Left ventricle myocardium inferior (tissue), 1 donor: ENCODE measurements at regions not wholly inside any gene's neighbourhood (a gene's known extent, or its start where the extent isn't known, plus 50 kb on each side); places are given as distances from the start of the nearest gene placed in this dataset.

Experiments used
- DNase-seq: peaks from one replicate; pipeline ENCODE4 v3.0.0-alpha.2; 2020
- H3K27ac ChIP-seq: fragments of 200-600 bp; replicated peaks from 2 replicates; pipeline ENCODE4 v1.8.0; 2021
- H3K27me3 ChIP-seq: fragments of 200-600 bp; 2 replicates; pipeline ENCODE4 v1.8.0; 2021; ENCODE audit warnings: low read depth
- H3K36me3 ChIP-seq: fragments of 200-600 bp; 2 replicates; pipeline ENCODE4 v1.8.0; 2021
- H3K4me1 ChIP-seq: fragments of 200-600 bp; 2 replicates; pipeline ENCODE4 v1.8.0; 2021
- H3K4me3 ChIP-seq: fragments of 200-600 bp; 2 replicates; pipeline ENCODE4 v1.8.0; 2021; ENCODE audit warnings: mild to moderate bottlenecking, moderate library complexity
- H3K9me3 ChIP-seq: fragments of 200-600 bp; replicated peaks from 2 replicates; pipeline ENCODE4 v1.8.0; 2021
- CTCF ChIP-seq: fragments of 200-600 bp; IDR thresholded peaks from 2 replicates; pipeline ENCODE4 v1.8.0; 2021; ENCODE audit warnings: antibody characterized with exemption, mild to moderate bottlenecking, borderline replicate concordance
- intact Hi-C: fragments of 100-400 bp; cut with micrococcal nuclease; formaldehyde crosslinking; loops from one replicate; pipeline ENCODE4 v1.11.0; 2022
- donor health status: DM: no; HTN: yes; CAD: no; lungs with severe emphysema.

GRCh38 chr3:154062513-154062912, 58.7 kb upstream of the ARHGEF26 start:
- H3K36me3 ChIP-seq, result no peaks in the 10 kb centered on the region
- H3K4me1 ChIP-seq, result peaks cover 6% of the 10 kb centered on the region
- no peaks in the 10 kb centered on the region for H3K9me3 ChIP-seq
- intact Hi-C loops, result no loop called here
- no peak for DNase-seq
- no peak overlapping the region for H3K27ac ChIP-seq
- TF ChIP-seq CTCF, result no peak
- no peaks in the 10 kb centered on the region for H3K27me3 ChIP-seq
- H3K4me3 ChIP-seq, result no peak overlapping the region

GRCh38 chr3:154071146-154071545, 50.0 kb upstream of the ARHGEF26 start:
- no peak for TF ChIP-seq CTCF
- intact Hi-C loops, result no loop called here
- H3K27me3 ChIP-seq, result no peaks in the 10 kb centered on the region
- DNase-seq, result no peak
- H3K27ac ChIP-seq, result no peak overlapping the region
- peaks cover 23% of the 10 kb centered on the region for H3K9me3 ChIP-seq
- no peak overlapping the region for H3K4me3 ChIP-seq
- H3K36me3 ChIP-seq, result no peaks in the 10 kb centered on the region
- H3K4me1 ChIP-seq, result no peaks in the 10 kb centered on the region
